ENCODE measurements at regions not wholly inside any gene's neighbourhood (a gene's known extent, or its start where the extent isn't known, plus 50 kb on each side); places are given as distances from the start of the nearest gene placed in this dataset.

DNA sequence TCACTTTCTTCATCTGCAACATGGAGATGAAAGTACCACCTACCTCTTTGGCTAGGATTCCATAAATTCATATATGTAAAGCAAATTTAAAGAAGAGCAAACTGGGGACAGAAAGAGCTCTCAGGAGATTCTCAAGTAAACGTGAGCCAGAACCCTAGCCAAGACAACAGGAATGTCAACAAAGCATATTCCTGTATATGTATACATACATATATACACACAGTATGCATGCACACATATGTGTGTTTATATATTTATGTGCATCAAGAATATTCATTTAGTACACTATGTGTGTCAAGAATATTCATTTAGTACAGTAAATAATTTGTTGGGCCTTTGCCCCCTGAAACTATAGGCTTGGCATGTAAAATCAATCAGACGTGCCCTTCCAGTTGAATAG lies 574.4 kb upstream of the KLHL29 start:
- TF ChIP-seq, protein P1, sequence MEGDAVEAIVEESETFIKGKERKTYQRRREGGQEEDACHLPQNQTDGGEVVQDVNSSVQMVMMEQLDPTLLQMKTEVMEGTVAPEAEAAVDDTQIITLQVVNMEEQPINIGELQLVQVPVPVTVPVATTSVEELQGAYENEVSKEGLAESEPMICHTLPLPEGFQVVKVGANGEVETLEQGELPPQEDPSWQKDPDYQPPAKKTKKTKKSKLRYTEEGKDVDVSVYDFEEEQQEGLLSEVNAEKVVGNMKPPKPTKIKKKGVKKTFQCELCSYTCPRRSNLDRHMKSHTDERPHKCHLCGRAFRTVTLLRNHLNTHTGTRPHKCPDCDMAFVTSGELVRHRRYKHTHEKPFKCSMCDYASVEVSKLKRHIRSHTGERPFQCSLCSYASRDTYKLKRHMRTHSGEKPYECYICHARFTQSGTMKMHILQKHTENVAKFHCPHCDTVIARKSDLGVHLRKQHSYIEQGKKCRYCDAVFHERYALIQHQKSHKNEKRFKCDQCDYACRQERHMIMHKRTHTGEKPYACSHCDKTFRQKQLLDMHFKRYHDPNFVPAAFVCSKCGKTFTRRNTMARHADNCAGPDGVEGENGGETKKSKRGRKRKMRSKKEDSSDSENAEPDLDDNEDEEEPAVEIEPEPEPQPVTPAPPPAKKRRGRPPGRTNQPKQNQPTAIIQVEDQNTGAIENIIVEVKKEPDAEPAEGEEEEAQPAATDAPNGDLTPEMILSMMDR (IDR thresholded peaks at IDR 0.05): no peak
- no peak for TF ChIP-seq EP300 (IDR thresholded peaks at IDR 0.05)

All from ovary (tissue), 3 donors.